ENCODE measurements at regions not wholly inside any gene's neighbourhood (a gene's known extent, or its start where the extent isn't known, plus 50 kb on each side); places are given as distances from the start of the nearest gene placed in this dataset.

DNA sequence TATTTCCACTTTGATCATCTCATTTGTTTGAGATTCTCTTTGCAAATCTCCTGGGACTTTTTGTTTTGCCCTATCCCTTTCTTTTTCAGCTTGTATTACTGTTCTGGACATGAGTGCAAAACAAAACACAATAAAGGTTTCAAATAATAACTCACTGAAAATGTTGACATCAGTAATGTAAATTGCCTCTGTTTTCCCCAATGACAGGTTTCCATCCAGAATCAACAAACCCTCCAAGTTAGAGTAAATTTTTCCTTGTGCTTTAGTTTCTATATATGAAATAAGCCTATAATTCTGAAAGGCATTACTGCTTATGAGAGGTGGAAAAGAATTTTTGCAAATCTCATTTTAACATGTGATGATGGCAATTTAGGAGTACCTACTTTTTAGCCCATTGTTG lies 187.0 kb upstream of the ANO3 start:
- H3K9me3 ChIP-seq (ENCODE audit: control insufficient read depth, low read depth, low read length): no peaks in the 10 kb centered on the region
- no peaks in the 10 kb centered on the region for H3K4me1 ChIP-seq (ENCODE audit: control insufficient read depth, extremely low read depth, insufficient read depth, low read length)
- dilution Hi-C loops (cut with MboI; ENCODE audit: extremely low pct_ligation_motif_present, low sequenced_read_pairs): no loop called here
- no peak for FAIRE-seq
- no peak overlapping the region for H3K4me3 ChIP-seq (ENCODE audit: control insufficient read depth in 2 of 3, extremely low read depth in 1 of 3, insufficient read depth in 2 of 3, low read depth in 1 of 3, low read length in 3 of 3)
- H3K79me2 ChIP-seq (ENCODE audit: control insufficient read depth, insufficient read depth, low read length): no peaks in the 10 kb centered on the region
- no peaks in the 10 kb centered on the region for H3K27me3 ChIP-seq (ENCODE audit: control insufficient read depth, extremely low read depth, insufficient read depth, low read length)
- no peak overlapping the region for H3K27ac ChIP-seq (ENCODE audit: control insufficient read depth, insufficient read depth, low read length)
- H3K9ac ChIP-seq (ENCODE audit: control insufficient read depth, extremely low read depth, insufficient read depth, low read length): no peak overlapping the region
- no peak overlapping the region for H2AFZ ChIP-seq (ENCODE audit: control insufficient read depth, low read length)
- H4K20me1 ChIP-seq (ENCODE audit: control insufficient read depth, extremely low read depth, insufficient read depth, low read length): no peaks in the 10 kb centered on the region
- H3K36me3 ChIP-seq (ENCODE audit: control insufficient read depth in 2 of 2, extremely low read depth in 1 of 2, insufficient read depth in 2 of 2, low read length in 2 of 2): no peaks in the 10 kb centered on the region
- no peak for DNase-seq (ENCODE audit: low read depth, low spot score)
- H3K9me1 ChIP-seq (ENCODE audit: control insufficient read depth, extremely low read depth, insufficient read depth, low read length): no peaks in the 10 kb centered on the region
- no peak for TF ChIP-seq EZH2 (IDR thresholded peaks at IDR 0.05; ENCODE audit: low read length)
- TF ChIP-seq, protein P1, sequence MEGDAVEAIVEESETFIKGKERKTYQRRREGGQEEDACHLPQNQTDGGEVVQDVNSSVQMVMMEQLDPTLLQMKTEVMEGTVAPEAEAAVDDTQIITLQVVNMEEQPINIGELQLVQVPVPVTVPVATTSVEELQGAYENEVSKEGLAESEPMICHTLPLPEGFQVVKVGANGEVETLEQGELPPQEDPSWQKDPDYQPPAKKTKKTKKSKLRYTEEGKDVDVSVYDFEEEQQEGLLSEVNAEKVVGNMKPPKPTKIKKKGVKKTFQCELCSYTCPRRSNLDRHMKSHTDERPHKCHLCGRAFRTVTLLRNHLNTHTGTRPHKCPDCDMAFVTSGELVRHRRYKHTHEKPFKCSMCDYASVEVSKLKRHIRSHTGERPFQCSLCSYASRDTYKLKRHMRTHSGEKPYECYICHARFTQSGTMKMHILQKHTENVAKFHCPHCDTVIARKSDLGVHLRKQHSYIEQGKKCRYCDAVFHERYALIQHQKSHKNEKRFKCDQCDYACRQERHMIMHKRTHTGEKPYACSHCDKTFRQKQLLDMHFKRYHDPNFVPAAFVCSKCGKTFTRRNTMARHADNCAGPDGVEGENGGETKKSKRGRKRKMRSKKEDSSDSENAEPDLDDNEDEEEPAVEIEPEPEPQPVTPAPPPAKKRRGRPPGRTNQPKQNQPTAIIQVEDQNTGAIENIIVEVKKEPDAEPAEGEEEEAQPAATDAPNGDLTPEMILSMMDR (optimal IDR thresholded peaks at IDR 0.05 in 1 of 3, IDR thresholded peaks at IDR 0.05 in 1 of 3, conservative IDR thresholded peaks at IDR 0.05 in 1 of 3; ENCODE audit: extremely low read depth in 1 of 3, insufficient read depth in 2 of 3, low read length in 3 of 3): no peak
- H3K4me2 ChIP-seq (ENCODE audit: control insufficient read depth, extremely low read depth, insufficient read depth, low read depth, low read length): no peak overlapping the region

DNA sequence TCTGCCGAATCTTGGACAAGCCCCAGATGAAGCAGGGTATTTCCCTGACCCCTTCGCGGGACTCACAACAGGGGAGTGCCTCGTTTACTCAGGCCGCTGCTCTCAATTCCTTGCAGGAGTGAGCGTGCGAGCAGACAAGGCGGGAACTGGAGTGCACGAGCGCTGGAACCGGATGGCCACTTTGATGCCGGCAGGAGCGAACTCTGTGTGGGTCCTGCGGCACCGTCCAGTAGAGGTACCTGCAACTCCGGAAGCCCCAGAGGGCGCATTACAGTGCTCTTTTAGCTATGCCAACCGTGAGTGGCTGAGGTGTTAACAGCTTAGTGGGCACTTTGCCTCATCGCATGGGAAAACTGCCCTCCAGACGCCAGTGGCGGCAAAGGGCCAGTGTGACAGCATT lies 182.3 kb upstream of the ANO3 start:
- no peak overlapping the region for H3K4me2 ChIP-seq (ENCODE audit: control insufficient read depth, extremely low read depth, insufficient read depth, low read depth, low read length)
- H4K20me1 ChIP-seq (ENCODE audit: control insufficient read depth, extremely low read depth, insufficient read depth, low read length): no peaks in the 10 kb centered on the region
- no peaks in the 10 kb centered on the region for H3K27me3 ChIP-seq (ENCODE audit: control insufficient read depth, extremely low read depth, insufficient read depth, low read length)
- H3K9me1 ChIP-seq (ENCODE audit: control insufficient read depth, extremely low read depth, insufficient read depth, low read length): no peaks in the 10 kb centered on the region
- H3K36me3 ChIP-seq (ENCODE audit: control insufficient read depth in 2 of 2, extremely low read depth in 1 of 2, insufficient read depth in 2 of 2, low read length in 2 of 2): no peaks in the 10 kb centered on the region
- no peaks in the 10 kb centered on the region for H3K4me1 ChIP-seq (ENCODE audit: control insufficient read depth, extremely low read depth, insufficient read depth, low read length)
- no peak overlapping the region for H3K9ac ChIP-seq (ENCODE audit: control insufficient read depth, extremely low read depth, insufficient read depth, low read length)
- dilution Hi-C loops (cut with MboI; ENCODE audit: extremely low pct_ligation_motif_present, low sequenced_read_pairs): no loop called here
- H3K4me3 ChIP-seq (ENCODE audit: control insufficient read depth in 2 of 3, extremely low read depth in 1 of 3, insufficient read depth in 2 of 3, low read depth in 1 of 3, low read length in 3 of 3): no peak overlapping the region
- H3K27ac ChIP-seq (ENCODE audit: control insufficient read depth, insufficient read depth, low read length): no peak overlapping the region
- no peak overlapping the region for H2AFZ ChIP-seq (ENCODE audit: control insufficient read depth, low read length)
- TF ChIP-seq EZH2 (IDR thresholded peaks at IDR 0.05; ENCODE audit: low read length): no peak
- TF ChIP-seq, protein P1 (optimal IDR thresholded peaks at IDR 0.05 in 1 of 3, IDR thresholded peaks at IDR 0.05 in 1 of 3, conservative IDR thresholded peaks at IDR 0.05 in 1 of 3; ENCODE audit: extremely low read depth in 1 of 3, insufficient read depth in 2 of 3, low read length in 3 of 3): no peak
- FAIRE-seq (no peak), DNase-seq (ENCODE audit: low read depth, low spot score) (no peak)
- H3K9me3 ChIP-seq (ENCODE audit: control insufficient read depth, low read depth, low read length): no peaks in the 10 kb centered on the region
- no peaks in the 10 kb centered on the region for H3K79me2 ChIP-seq (ENCODE audit: control insufficient read depth, insufficient read depth, low read length)

Measured in keratinocyte (primary cell).